Mesothelial cell of epicardium (in vitro differentiated cells): ENCODE measurements at regions not wholly inside any gene's neighbourhood (a gene's known extent, or its start where the extent isn't known, plus 50 kb on each side); places are given as distances from the start of the nearest gene placed in this dataset.

Source experiments
- DNase-seq, 2 experiments: peaks; one replicate each; pipeline ENCODE4 v3.0.0; 2021; ENCODE audit warnings: low spot score in 2 of 2; ENCODE audit not compliant: unreplicated experiment in 2 of 2
- H3K27ac Mint-ChIP-seq: 2 replicates; pipeline ENCODE4 v1.8.0; 2021; ENCODE audit warnings: mixed read lengths
- H3K27me3 Mint-ChIP-seq: 2 replicates; pipeline ENCODE4 v1.8.0; 2021; ENCODE audit warnings: low read depth, mixed read lengths
- H3K36me3 Mint-ChIP-seq: 2 replicates; pipeline ENCODE4 v1.8.0; 2021; ENCODE audit warnings: mixed read lengths
- H3K4me1 Mint-ChIP-seq: 2 replicates; pipeline ENCODE4 v1.8.0; 2021; ENCODE audit warnings: mixed read lengths
- H3K4me3 Mint-ChIP-seq: 2 replicates; pipeline ENCODE4 v1.8.0; 2021; ENCODE audit warnings: mild to moderate bottlenecking, moderate library complexity, mixed read lengths
- H3K9me3 Mint-ChIP-seq: 2 replicates; pipeline ENCODE4 v1.8.0; 2021; ENCODE audit warnings: mixed read lengths
- TF ChIP-seq, protein P1 (sequence below): fragments of 200-600 bp; sonication (generic); IDR thresholded peaks from one replicate; pipeline ENCODE4 v1.5.0; 2021; ENCODE audit warnings: antibody characterized with exemption; ENCODE audit not compliant: unreplicated experiment

DNA sequence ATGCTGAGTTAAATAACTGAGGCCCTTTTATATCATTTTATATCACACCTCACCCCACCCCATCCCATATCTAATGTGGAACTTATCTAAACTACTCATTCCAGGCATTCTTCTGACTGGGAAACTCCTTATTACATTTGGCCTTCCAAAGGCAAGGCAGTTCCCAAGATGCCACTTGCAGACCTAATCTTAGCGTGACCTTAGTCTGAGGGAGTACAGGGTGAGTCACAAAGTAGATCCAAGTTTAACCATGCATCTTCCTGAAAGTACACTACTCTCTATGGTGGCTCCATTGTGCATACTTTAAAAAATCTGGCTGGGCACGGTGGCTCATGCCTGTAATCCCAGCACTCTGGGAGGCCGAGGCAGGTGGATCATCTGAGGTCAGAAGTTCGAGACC lies 353.6 kb upstream of the C1orf87 start:
- Mint-ChIP-seq H3K27me3 (no peaks in the 10 kb centered on the region), H3K4me1 (peaks cover 7% of the 10 kb centered on the region), H3K27ac (no peak overlapping the region), H3K4me3 (no peak overlapping the region), H3K9me3 (no peaks in the 10 kb centered on the region), H3K36me3 (no peaks in the 10 kb centered on the region)
- DNase-seq = no peak
- TF ChIP-seq, protein P1, sequence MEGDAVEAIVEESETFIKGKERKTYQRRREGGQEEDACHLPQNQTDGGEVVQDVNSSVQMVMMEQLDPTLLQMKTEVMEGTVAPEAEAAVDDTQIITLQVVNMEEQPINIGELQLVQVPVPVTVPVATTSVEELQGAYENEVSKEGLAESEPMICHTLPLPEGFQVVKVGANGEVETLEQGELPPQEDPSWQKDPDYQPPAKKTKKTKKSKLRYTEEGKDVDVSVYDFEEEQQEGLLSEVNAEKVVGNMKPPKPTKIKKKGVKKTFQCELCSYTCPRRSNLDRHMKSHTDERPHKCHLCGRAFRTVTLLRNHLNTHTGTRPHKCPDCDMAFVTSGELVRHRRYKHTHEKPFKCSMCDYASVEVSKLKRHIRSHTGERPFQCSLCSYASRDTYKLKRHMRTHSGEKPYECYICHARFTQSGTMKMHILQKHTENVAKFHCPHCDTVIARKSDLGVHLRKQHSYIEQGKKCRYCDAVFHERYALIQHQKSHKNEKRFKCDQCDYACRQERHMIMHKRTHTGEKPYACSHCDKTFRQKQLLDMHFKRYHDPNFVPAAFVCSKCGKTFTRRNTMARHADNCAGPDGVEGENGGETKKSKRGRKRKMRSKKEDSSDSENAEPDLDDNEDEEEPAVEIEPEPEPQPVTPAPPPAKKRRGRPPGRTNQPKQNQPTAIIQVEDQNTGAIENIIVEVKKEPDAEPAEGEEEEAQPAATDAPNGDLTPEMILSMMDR = no peak

- H3K4me3 Mint-ChIP-seq = no peak overlapping the region
Measured at GRCh38 chr1:60425528-60425927, 352.0 kb upstream of the C1orf87 start.

DNA sequence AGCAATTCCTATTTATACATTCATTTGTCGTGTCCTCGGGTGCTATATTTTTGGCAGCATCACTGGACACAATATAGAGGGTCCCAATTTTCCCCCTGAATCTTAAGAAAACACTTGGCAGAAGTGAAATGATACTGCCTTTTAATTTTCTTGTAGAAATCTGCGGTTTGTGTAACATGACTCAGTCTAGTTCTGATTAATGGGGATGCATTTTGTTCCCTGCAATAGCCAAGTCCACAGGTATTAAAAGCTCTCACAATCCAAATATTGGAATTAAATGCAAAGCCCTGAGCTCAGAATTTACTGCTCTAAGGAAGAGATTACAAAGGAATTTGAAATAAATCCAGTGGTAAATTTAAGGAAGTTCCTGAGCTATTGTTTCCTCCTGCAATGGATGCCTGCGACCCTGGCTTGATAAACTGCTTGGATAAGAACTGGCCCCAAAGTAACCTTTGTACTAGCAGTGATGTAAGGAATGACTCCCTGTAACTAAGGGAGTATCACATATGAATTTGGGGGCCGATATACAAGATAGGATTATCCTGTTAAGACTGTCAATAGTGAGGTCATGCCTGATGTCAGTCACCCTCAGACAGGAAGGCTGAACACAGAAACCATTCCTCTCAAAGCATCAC lies 349.7 kb upstream of the C1orf87 start:
- TF ChIP-seq, protein P1 = no peak
- Mint-ChIP-seq H3K4me1 (peaks cover 7% of the 10 kb centered on the region), H3K36me3 (no peaks in the 10 kb centered on the region), H3K9me3 (peaks cover 9% of the 10 kb centered on the region), H3K4me3 (no peak overlapping the region), H3K27ac (peak overlapping the region; percentile 2), H3K27me3 (no peaks in the 10 kb centered on the region)
- no peak for DNase-seq

More at GRCh38 chr1:60425528-60425927, 352.0 kb upstream of the C1orf87 start:
- TF ChIP-seq, protein P1 = no peak
- DNase-seq = no peak
- H3K27ac Mint-ChIP-seq = no peak overlapping the region
- peaks cover 7% of the 10 kb centered on the region for H3K4me1 Mint-ChIP-seq
- H3K9me3 Mint-ChIP-seq = peaks cover 9% of the 10 kb centered on the region
- H3K36me3 Mint-ChIP-seq = no peaks in the 10 kb centered on the region
- H3K27me3 Mint-ChIP-seq = no peaks in the 10 kb centered on the region

- H3K4me3 Mint-ChIP-seq = no peak overlapping the region
Measured at GRCh38 chr1:60421965-60422364, 348.4 kb upstream of the C1orf87 start.

DNA sequence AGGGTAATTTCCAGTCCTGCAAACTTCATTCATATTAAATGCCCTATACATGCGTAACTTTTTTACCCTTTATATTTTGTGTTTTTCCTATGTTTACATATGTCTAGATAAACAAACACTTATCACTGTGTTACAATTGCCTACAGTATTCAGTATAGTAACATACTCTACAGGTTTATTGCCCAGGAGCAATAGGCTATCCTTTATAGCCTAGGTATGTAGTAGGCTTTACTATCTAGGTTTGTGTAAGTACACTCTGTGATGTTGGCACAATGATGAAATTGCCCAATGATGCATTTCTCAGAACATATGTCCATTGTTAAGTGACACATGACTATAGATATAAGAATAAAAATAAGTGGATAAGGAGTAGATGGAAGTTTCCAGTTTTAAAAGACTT lies 345.5 kb upstream of the C1orf87 start:
- H3K4me3 Mint-ChIP-seq = no peak overlapping the region
- DNase-seq = no peak
- H3K4me1 Mint-ChIP-seq = peaks cover 7% of the 10 kb centered on the region
- H3K27ac Mint-ChIP-seq = no peak overlapping the region
- TF ChIP-seq, protein P1 = no peak
- H3K27me3 Mint-ChIP-seq = peaks cover 6% of the 10 kb centered on the region
- H3K36me3 Mint-ChIP-seq = no peaks in the 10 kb centered on the region
- peaks cover 9% of the 10 kb centered on the region for H3K9me3 Mint-ChIP-seq

More at GRCh38 chr1:60421965-60422364, 348.4 kb upstream of the C1orf87 start:
- H3K4me1 Mint-ChIP-seq = peaks cover 7% of the 10 kb centered on the region
- H3K9me3 Mint-ChIP-seq = peaks cover 9% of the 10 kb centered on the region
- no peak overlapping the region for H3K27ac Mint-ChIP-seq
- H3K27me3 Mint-ChIP-seq = no peaks in the 10 kb centered on the region
- TF ChIP-seq, protein P1 = no peak
- H3K36me3 Mint-ChIP-seq = no peaks in the 10 kb centered on the region
- no peak for DNase-seq
